Activated CD8-positive, alpha-beta memory T cell treated with anti-CD3 and anti-CD28 coated beads, Interleukin-2, amount 10 ng/mL, durations not matched to agents 7 days and 5 days (primary cell): ENCODE measurements at regions not wholly inside any gene's neighbourhood (a gene's known extent, or its start where the extent isn't known, plus 50 kb on each side); places are given as distances from the start of the nearest gene placed in this dataset.

ENCODE experiments used
- ATAC-seq: fragments of 150-1000 bp; cut with Tn5 transposase; one replicate; pipeline ENCODE4 v1.10.0; 2021; ENCODE audit warnings: moderate library complexity
- CTCF ChIA-PET: fragments of 350-600 bp; sonication (Branson Sonifier 250); formaldehyde crosslinking; loops from one replicate; lab custom pipeline; 2021; ENCODE audit warnings: antibody characterized with exemption; lab: Charles Lee
- DNase-seq: peaks from one replicate; pipeline ENCODE4 v3.0.0-alpha.2; 2020
- H3K27ac Mint-ChIP-seq: one replicate; pipeline ENCODE4 v1.8.0; 2021; ENCODE audit warnings: mild to moderate bottlenecking, mixed read lengths
- H3K27me3 Mint-ChIP-seq: one replicate; pipeline ENCODE4 v1.8.0; 2021; ENCODE audit warnings: mixed read lengths
- H3K36me3 Mint-ChIP-seq: one replicate; pipeline ENCODE4 v1.8.0; 2021; ENCODE audit warnings: mild to moderate bottlenecking, mixed read lengths
- H3K4me1 Mint-ChIP-seq: one replicate; pipeline ENCODE4 v1.8.0; 2021; ENCODE audit warnings: mixed read lengths
- H3K4me3 Mint-ChIP-seq: one replicate; pipeline ENCODE4 v1.8.0; 2021; ENCODE audit warnings: mild to moderate bottlenecking, moderate library complexity, mixed read lengths
- H3K9me3 Mint-ChIP-seq: one replicate; pipeline ENCODE4 v1.8.0; 2022; ENCODE audit warnings: low read depth, mixed read lengths

- H3K4me3 Mint-ChIP-seq = no peak overlapping the region
These were observed 796.3 kb downstream of the LRRIQ3 start for GRCh38 chr1:73401666-73402065.

GRCh38 chr1:73382966-73383365, 815.0 kb downstream of the LRRIQ3 start:
- CTCF ChIA-PET = no interaction called here
- peaks cover 8% of the 10 kb centered on the region for H3K9me3 Mint-ChIP-seq
- no peaks in the 10 kb centered on the region for H3K36me3 Mint-ChIP-seq
- no peak for DNase-seq
- no peak for ATAC-seq
- no peaks in the 10 kb centered on the region for H3K4me1 Mint-ChIP-seq
- H3K27ac Mint-ChIP-seq = no peak overlapping the region
- H3K27me3 Mint-ChIP-seq = no peaks in the 10 kb centered on the region
- H3K4me3 Mint-ChIP-seq = no peak overlapping the region

More at GRCh38 chr1:73401666-73402065, 796.3 kb downstream of the LRRIQ3 start:
- CTCF ChIA-PET = no interaction called here
- ATAC-seq (no peak), DNase-seq (no peak)
- Mint-ChIP-seq H3K4me1 (no peaks in the 10 kb centered on the region), H3K9me3 (peaks cover 2% of the 10 kb centered on the region), H3K27me3 (no peaks in the 10 kb centered on the region), H3K36me3 (no peaks in the 10 kb centered on the region), H3K27ac (no peak overlapping the region)

GRCh38 chr1:73366734-73367413, 831.1 kb downstream of the LRRIQ3 start:
- Mint-ChIP-seq H3K27ac (no peak overlapping the region), H3K36me3 (no peaks in the 10 kb centered on the region)

GRCh38 chr1:73359001-73359400, 839.0 kb downstream of the LRRIQ3 start:
- ATAC-seq (no peak), DNase-seq (no peak)
- no peaks in the 10 kb centered on the region for H3K36me3 Mint-ChIP-seq
- CTCF ChIA-PET = no interaction called here
- H3K4me3 Mint-ChIP-seq = no peak overlapping the region
- H3K4me1 Mint-ChIP-seq = no peaks in the 10 kb centered on the region
- peaks cover 9% of the 10 kb centered on the region for H3K9me3 Mint-ChIP-seq
- no peak overlapping the region for H3K27ac Mint-ChIP-seq
- H3K27me3 Mint-ChIP-seq = no peaks in the 10 kb centered on the region

More at GRCh38 chr1:73366734-73367413, 831.1 kb downstream of the LRRIQ3 start:
- CTCF ChIA-PET = no interaction called here
- Mint-ChIP-seq H3K27me3 (no peaks in the 10 kb centered on the region), H3K4me3 (no peak overlapping the region), H3K4me1 (no peaks in the 10 kb centered on the region), H3K9me3 (peaks cover 4% of the 10 kb centered on the region)
- ATAC-seq (no peak), DNase-seq (no peak)

- no peaks in the 10 kb centered on the region for H3K4me1 Mint-ChIP-seq
- H3K27me3 Mint-ChIP-seq = no peaks in the 10 kb centered on the region
- H3K27ac Mint-ChIP-seq = no peak overlapping the region
- CTCF ChIA-PET = no interaction called here
- ATAC-seq (no peak), DNase-seq (no peak)
- peaks cover 11% of the 10 kb centered on the region for H3K9me3 Mint-ChIP-seq
- no peak overlapping the region for H3K4me3 Mint-ChIP-seq
- no peaks in the 10 kb centered on the region for H3K36me3 Mint-ChIP-seq
These were observed 841.5 kb downstream of the LRRIQ3 start for GRCh38 chr1:73356485-73356884.

- ATAC-seq = no peak
- no peak for DNase-seq
- CTCF ChIA-PET = no interaction called here
- Mint-ChIP-seq H3K36me3 (no peaks in the 10 kb centered on the region), H3K9me3 (peaks cover 8% of the 10 kb centered on the region), H3K27ac (no peak overlapping the region), H3K4me3 (no peak overlapping the region), H3K27me3 (no peaks in the 10 kb centered on the region), H3K4me1 (no peaks in the 10 kb centered on the region)
These were observed 854.0 kb downstream of the LRRIQ3 start for GRCh38 chr1:73343947-73344346.

- Mint-ChIP-seq H3K27ac (no peak overlapping the region), H3K36me3 (no peaks in the 10 kb centered on the region), H3K4me3 (no peak overlapping the region), H3K4me1 (no peaks in the 10 kb centered on the region), H3K9me3 (peaks cover 11% of the 10 kb centered on the region), H3K27me3 (no peaks in the 10 kb centered on the region)
- ATAC-seq (no peak), DNase-seq (no peak)
- CTCF ChIA-PET = no interaction called here
These were observed 864.0 kb downstream of the LRRIQ3 start for GRCh38 chr1:73333847-73334503.

GRCh38 chr1:73331726-73332125, 866.2 kb downstream of the LRRIQ3 start:
- CTCF ChIA-PET = no interaction called here
- Mint-ChIP-seq H3K36me3 (no peaks in the 10 kb centered on the region), H3K4me3 (no peak overlapping the region)

GRCh38 chr1:73327998-73328397, 870.0 kb downstream of the LRRIQ3 start:
- Mint-ChIP-seq H3K27me3 (no peaks in the 10 kb centered on the region), H3K36me3 (no peaks in the 10 kb centered on the region), H3K9me3 (peaks cover 16% of the 10 kb centered on the region), H3K4me3 (no peak overlapping the region), H3K27ac (no peak overlapping the region), H3K4me1 (no peaks in the 10 kb centered on the region)
- DNase-seq (no peak), ATAC-seq (no peak)
- CTCF ChIA-PET = no interaction called here

More at GRCh38 chr1:73331726-73332125, 866.2 kb downstream of the LRRIQ3 start:
- no peak overlapping the region for H3K27ac Mint-ChIP-seq
- H3K4me1 Mint-ChIP-seq = no peaks in the 10 kb centered on the region
- H3K27me3 Mint-ChIP-seq = no peaks in the 10 kb centered on the region
- H3K9me3 Mint-ChIP-seq = peaks cover 11% of the 10 kb centered on the region
- ATAC-seq (no peak), DNase-seq (no peak)

GRCh38 chr1:73327180-73327793, 870.7 kb downstream of the LRRIQ3 start:
- H3K27me3 Mint-ChIP-seq = no peaks in the 10 kb centered on the region
- no peak for ATAC-seq
- no peak overlapping the region for H3K27ac Mint-ChIP-seq
- no peak for DNase-seq
- CTCF ChIA-PET = no interaction called here
- H3K4me3 Mint-ChIP-seq = no peak overlapping the region
- no peaks in the 10 kb centered on the region for H3K36me3 Mint-ChIP-seq
- no peaks in the 10 kb centered on the region for H3K4me1 Mint-ChIP-seq
- H3K9me3 Mint-ChIP-seq = peaks cover 13% of the 10 kb centered on the region

GRCh38 chr1:73326663-73327062, 871.3 kb downstream of the LRRIQ3 start:
- Mint-ChIP-seq H3K27ac (no peak overlapping the region), H3K4me1 (no peaks in the 10 kb centered on the region), H3K9me3 (peaks cover 12% of the 10 kb centered on the region), H3K4me3 (no peak overlapping the region), H3K27me3 (no peaks in the 10 kb centered on the region), H3K36me3 (no peaks in the 10 kb centered on the region)
- CTCF ChIA-PET = no interaction called here
- DNase-seq (no peak), ATAC-seq (no peak)

GRCh38 chr1:73310797-73311381, 887.1 kb downstream of the LRRIQ3 start:
- ATAC-seq (no peak), DNase-seq (no peak)
- Mint-ChIP-seq H3K4me1 (no peaks in the 10 kb centered on the region), H3K27me3 (no peaks in the 10 kb centered on the region), H3K27ac (no peak overlapping the region), H3K4me3 (no peak overlapping the region), H3K9me3 (peaks cover 4% of the 10 kb centered on the region), H3K36me3 (no peaks in the 10 kb centered on the region)
- CTCF ChIA-PET = no interaction called here

GRCh38 chr1:73306899-73307555, 890.9 kb downstream of the LRRIQ3 start:
- H3K36me3 Mint-ChIP-seq = no peaks in the 10 kb centered on the region
- CTCF ChIA-PET = no interaction called here
- no peak overlapping the region for H3K4me3 Mint-ChIP-seq
- no peak overlapping the region for H3K27ac Mint-ChIP-seq
- no peak for ATAC-seq
- DNase-seq = no peak
- no peaks in the 10 kb centered on the region for H3K4me1 Mint-ChIP-seq
- peaks cover 7% of the 10 kb centered on the region for H3K9me3 Mint-ChIP-seq
- no peaks in the 10 kb centered on the region for H3K27me3 Mint-ChIP-seq
